Uterus (tissue), 2 donors: ENCODE measurements at regions not wholly inside any gene's neighbourhood (a gene's known extent, or its start where the extent isn't known, plus 50 kb on each side); places are given as distances from the start of the nearest gene placed in this dataset.

Experiments used
- CTCF ChIP-seq, 4 experiments: fragments of 200-600 bp in 2 of 4; fragments of 450-650 bp in 2 of 4; sonication (generic) in 2 of 4; IDR thresholded peaks; one replicate each; pipeline ENCODE4 v1.5.1; 2016 to 2019; ENCODE audit warnings: antibody characterized with exemption in 4 of 4, mild to moderate bottlenecking in 2 of 4, moderate library complexity in 1 of 4
- POLR2A ChIP-seq, 2 donors: fragments of 450-650 bp; IDR thresholded peaks; one replicate each; pipeline ENCODE4 v1.6.1; 2016; ENCODE audit warnings: antibody characterized with exemption in 2 of 2, mild to moderate bottlenecking in 1 of 2, moderate library complexity in 1 of 2

GRCh38 chr2:14577843-14578242 is 54.7 kb upstream of the LRATD1 start:
- no peak for TF ChIP-seq CTCF (IDR thresholded peaks at IDR 0.05)
- no peak for TF ChIP-seq POLR2A (IDR thresholded peaks at IDR 0.05)
